ENCODE measurements at regions not wholly inside any gene's neighbourhood (a gene's known extent, or its start where the extent isn't known, plus 50 kb on each side); places are given as distances from the start of the nearest gene placed in this dataset.

- no peak for TF ChIP-seq POLR2AphosphoS5 (IDR thresholded peaks at IDR 0.05; ENCODE audit: low read depth)
- TF ChIP-seq CTCF (IDR thresholded peaks at IDR 0.05; ENCODE audit: insufficient read depth, low read length) = no peak
Measured at GRCh38 chr13:30564489-30564888, 53.2 kb upstream of the USPL1 start.

Measured in HL-60 (cell line).